A673 (cell line): ENCODE measurements at regions not wholly inside any gene's neighbourhood (a gene's known extent, or its start where the extent isn't known, plus 50 kb on each side); places are given as distances from the start of the nearest gene placed in this dataset.

Source experiments
- BruUV-seq: library from RNA; stranded (reverse); fragments of 400-500 nt; replicated peaks from 2 replicates; lab custom pipeline; 2021; lab: Mats Ljungman, UMichigan
- CTCF ChIA-PET: fragments of 300-600 bp; sonication (Branson Sonifier 250); formaldehyde crosslinking; loops from one replicate; lab custom pipeline; 2022; ENCODE audit warnings: antibody characterized with exemption; lab: Charles Lee
- POLR2A ChIA-PET: fragments of 300-600 bp; sonication (Branson Sonifier 250); formaldehyde crosslinking; loops from one replicate; lab custom pipeline; 2022; ENCODE audit warnings: antibody characterized with exemption; ENCODE audit not compliant: low non-redundant PET; lab: Charles Lee
- DNase-seq: peaks from one replicate; pipeline ENCODE4 v3.0.0-alpha.2; 2015; ENCODE audit warnings: low spot score
- H3K27ac ChIP-seq: fragments of 200-600 bp; sonication (generic); 2 replicates; pipeline ENCODE4 v1.5.1; 2016; ENCODE audit warnings: mixed run types, low read depth, mild to moderate bottlenecking, mixed read lengths, antibody characterized with exemption, low read length; ENCODE audit not compliant: poor library complexity, severe bottlenecking
- H3K27me3 ChIP-seq: fragments of 200-600 bp; sonication (generic); replicated peaks from 2 replicates; pipeline ENCODE4 v1.6.1; 2017; ENCODE audit warnings: mixed run types, low read depth, mild to moderate bottlenecking, mixed read lengths, antibody characterized with exemption, low read length; ENCODE audit not compliant: insufficient read depth, poor library complexity
- H3K36me3 ChIP-seq: fragments of 200-600 bp; sonication (generic); 2 replicates; pipeline ENCODE4 v1.6.1; 2016; ENCODE audit warnings: mixed run types, mild to moderate bottlenecking, mixed read lengths, antibody characterized with exemption, low read length; ENCODE audit not compliant: insufficient read depth, poor library complexity, severe bottlenecking
- H3K4me1 ChIP-seq: fragments of 200-600 bp; sonication (generic); 2 replicates; pipeline ENCODE4 v1.6.1; 2017; ENCODE audit warnings: mixed run types, mild to moderate bottlenecking, mixed read lengths, antibody characterized with exemption, low read length; ENCODE audit not compliant: insufficient read depth, poor library complexity, severe bottlenecking
- H3K4me3 ChIP-seq: fragments of 200-600 bp; sonication (generic); 2 replicates; pipeline ENCODE4 v1.5.1; 2016; ENCODE audit warnings: low read depth, mixed run types, mild to moderate bottlenecking, mixed read lengths, low read length; ENCODE audit not compliant: poor library complexity, severe bottlenecking
- H3K9me3 ChIP-seq: fragments of 200-600 bp; sonication (generic); 2 replicates; pipeline ENCODE4 v1.6.1; 2016; ENCODE audit warnings: mixed run types, low read depth, mild to moderate bottlenecking, mixed read lengths, antibody characterized with exemption, low read length; ENCODE audit not compliant: poor library complexity, severe bottlenecking
- CTCF ChIP-seq: fragments of 300-800, 200-600 bp; sonication (generic); conservative IDR thresholded peaks from 2 replicates; pipeline ENCODE4 v1.5.1; 2017; ENCODE audit warnings: low read depth, mild to moderate bottlenecking, antibody characterized with exemption, low read length, moderate library complexity, mixed read lengths
- EZH2 ChIP-seq: fragments of 200-600 bp; sonication (generic); IDR thresholded peaks from 2 replicates; pipeline ENCODE4 v1.6.1; 2017; ENCODE audit warnings: borderline replicate concordance, low read depth, mild to moderate bottlenecking, mixed read lengths, antibody characterized with exemption, low read length; ENCODE audit not compliant: poor library complexity, severe bottlenecking
- intact Hi-C: fragments of 100-400 bp; cut with micrococcal nuclease; formaldehyde crosslinking; loops from one replicate; pipeline ENCODE4 v1.10.0; 2022; ENCODE audit not compliant: unreplicated experiment

- TF ChIP-seq EZH2, result no peak
- TF ChIP-seq CTCF, result no peak
- CTCF ChIA-PET, result no interaction called here
- no peaks in the 10 kb centered on the region for H3K4me1 ChIP-seq
- DNase-seq, result no peak
- POLR2A ChIA-PET, result no interaction called here
- H3K27ac ChIP-seq, result no peak overlapping the region
- no peaks in the 10 kb centered on the region for H3K9me3 ChIP-seq
- intact Hi-C loops, result no loop called here
- no peaks in the 10 kb centered on the region for H3K36me3 ChIP-seq
- no TSS peak for BruUV-seq
- H3K27me3 ChIP-seq, result no peaks in the 10 kb centered on the region
- H3K4me3 ChIP-seq, result no peak overlapping the region
These were observed 135.8 kb upstream of the AJAP1 start for GRCh38 chr1:4518621-4519020.

- no peak for TF ChIP-seq CTCF
- TF ChIP-seq EZH2, result no peak
- intact Hi-C loops, result no loop called here
- Histone ChIP-seq H3K27me3 (no peaks in the 10 kb centered on the region), H3K4me1 (no peaks in the 10 kb centered on the region), H3K27ac (no peak overlapping the region), H3K4me3 (no peak overlapping the region), H3K9me3 (no peaks in the 10 kb centered on the region), H3K36me3 (no peaks in the 10 kb centered on the region)
- BruUV-seq, result no TSS peak
- no peak for DNase-seq
- ChIA-PET POLR2A (no interaction called here), CTCF (no interaction called here)
These were observed 134.5 kb upstream of the AJAP1 start for GRCh38 chr1:4519954-4520353.

GRCh38 chr1:4523551-4523950 is 130.9 kb upstream of the AJAP1 start:
- ChIA-PET POLR2A (no interaction called here), CTCF (no interaction called here)
- BruUV-seq, result no TSS peak
- intact Hi-C loops, result no loop called here
- TF ChIP-seq CTCF (no peak), EZH2 (no peak)
- Histone ChIP-seq H3K4me3 (no peak overlapping the region), H3K27me3 (no peaks in the 10 kb centered on the region), H3K4me1 (no peaks in the 10 kb centered on the region), H3K9me3 (no peaks in the 10 kb centered on the region), H3K36me3 (no peaks in the 10 kb centered on the region), H3K27ac (no peak overlapping the region)
- no peak for DNase-seq
